HG03378 (cell line): ENCODE measurements at regions not wholly inside any gene's neighbourhood (a gene's known extent, or its start where the extent isn't known, plus 50 kb on each side); places are given as distances from the start of the nearest gene placed in this dataset.
"Not testable (repeated sequence)": the region's sequence is repeated elsewhere in the genome, so short reads cannot be mapped to it uniquely, and the experiment has no call there.

Experiments
- ATAC-seq: cut with Tn5 transposase; IDR thresholded peaks from one replicate; pipeline ENCODE4 v1.9.1; 2021; ENCODE audit warnings: mild to moderate bottlenecking, moderate library complexity; ENCODE audit not compliant: unreplicated experiment

- ATAC-seq: no peak
Observed at GRCh38 chr11:106480581-106481190, 403.2 kb downstream of the AASDHPPT start.

- no peak for ATAC-seq
Observed at GRCh38 chr11:106482917-106483785, 405.7 kb downstream of the AASDHPPT start.

DNA sequence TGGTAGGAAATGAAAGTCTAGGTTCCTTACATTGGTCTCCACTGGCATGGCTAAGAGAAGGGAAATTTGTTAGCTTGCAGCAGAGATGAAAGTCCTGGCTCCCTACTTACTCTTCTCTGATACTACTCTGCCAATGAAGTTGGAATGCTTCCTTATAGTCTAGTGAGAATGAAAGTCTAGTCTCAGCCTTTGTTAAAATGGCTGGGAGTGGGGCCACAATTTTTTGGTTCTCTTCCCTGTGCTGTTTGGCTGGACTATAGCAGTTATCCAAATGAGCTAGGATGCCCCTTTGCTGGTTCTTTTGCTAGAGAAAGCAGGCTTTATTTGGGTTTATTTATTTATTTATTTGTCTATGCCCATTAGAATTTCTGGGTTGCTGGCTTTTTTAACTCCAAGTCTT, 414.3 kb downstream of the AASDHPPT start:
- ATAC-seq: no peak

DNA sequence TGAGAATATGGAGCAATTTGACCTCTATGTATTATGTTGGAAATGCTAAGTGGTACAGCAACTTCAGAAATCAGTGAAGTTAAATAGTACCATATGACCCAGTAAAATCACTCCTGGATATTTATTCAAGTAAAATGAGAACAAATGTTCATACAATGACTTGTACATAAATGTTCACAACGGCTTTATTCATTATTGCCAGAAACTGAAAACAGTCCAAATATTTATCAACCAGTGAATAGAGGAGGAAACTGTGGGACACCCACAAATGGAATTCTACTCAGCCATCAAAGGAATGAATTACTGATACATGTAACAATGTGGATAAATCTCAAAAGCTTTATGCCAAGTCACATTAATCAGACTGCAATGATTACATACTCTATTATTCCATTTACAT, 416.3 kb downstream of the AASDHPPT start:
- ATAC-seq: no peak

DNA sequence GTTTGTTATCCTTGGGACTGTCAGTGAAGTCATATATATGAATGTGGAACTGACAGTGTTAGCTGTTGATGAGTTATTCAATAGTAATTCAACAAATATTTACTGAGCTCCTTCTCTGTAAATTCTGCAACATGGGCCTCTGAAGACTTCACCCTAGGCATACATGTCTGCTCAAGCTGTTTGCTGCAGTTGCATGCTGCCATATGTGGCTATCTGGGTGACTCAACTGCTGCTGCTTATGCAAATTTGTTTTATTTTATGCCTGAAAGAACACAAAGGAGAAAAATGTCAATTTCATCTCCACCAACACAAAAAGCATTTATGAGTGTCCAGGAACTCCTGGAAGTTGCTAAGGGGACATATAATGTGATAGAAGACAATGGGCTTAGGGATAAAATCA, 417.6 kb downstream of the AASDHPPT start:
- no peak for ATAC-seq

- ATAC-seq: no peak
Observed at GRCh38 chr11:106496677-106497076, 419.2 kb downstream of the AASDHPPT start.

DNA sequence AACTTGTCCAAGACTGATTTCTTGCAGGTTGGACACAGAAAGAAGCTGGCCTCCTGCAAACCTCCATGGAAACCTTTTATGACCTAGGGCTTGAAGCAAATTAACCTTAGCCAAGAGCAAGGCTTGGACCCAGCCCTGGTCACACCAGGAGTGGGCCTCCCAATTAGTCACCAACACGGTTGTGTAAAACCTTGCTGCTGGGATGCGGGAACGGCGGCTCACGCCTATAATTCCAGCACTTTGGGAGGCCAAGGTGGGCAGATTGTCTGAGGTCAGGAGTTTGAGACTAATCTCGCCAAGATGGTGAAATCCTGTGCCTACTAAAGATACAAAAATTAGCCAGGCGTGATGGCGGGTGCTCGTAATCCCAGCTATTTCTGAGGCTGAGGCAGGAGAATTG, 419.9 kb downstream of the AASDHPPT start:
- ATAC-seq: no peak

DNA sequence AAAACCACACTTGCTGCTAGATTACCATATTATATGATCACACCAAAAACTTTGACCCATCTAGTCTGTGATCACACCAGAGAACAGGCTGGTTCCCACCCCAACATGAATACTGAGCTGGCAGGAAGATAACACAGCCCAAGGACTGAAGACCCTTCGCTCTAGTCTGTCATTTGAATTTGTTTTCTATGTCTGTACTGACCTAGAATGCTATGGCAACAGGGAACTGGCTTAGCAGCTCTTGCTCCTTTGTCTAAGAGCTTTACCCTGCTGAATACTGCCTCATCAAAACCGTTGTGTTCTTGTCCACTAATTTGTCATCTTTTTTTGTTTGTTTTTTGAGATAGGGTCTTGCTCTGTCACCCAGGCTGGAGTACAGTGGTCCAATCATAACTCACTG, 420.4 kb downstream of the AASDHPPT start:
- no peak for ATAC-seq

- no peak for ATAC-seq
Observed at GRCh38 chr11:106503901-106504300, 426.4 kb downstream of the AASDHPPT start.

DNA sequence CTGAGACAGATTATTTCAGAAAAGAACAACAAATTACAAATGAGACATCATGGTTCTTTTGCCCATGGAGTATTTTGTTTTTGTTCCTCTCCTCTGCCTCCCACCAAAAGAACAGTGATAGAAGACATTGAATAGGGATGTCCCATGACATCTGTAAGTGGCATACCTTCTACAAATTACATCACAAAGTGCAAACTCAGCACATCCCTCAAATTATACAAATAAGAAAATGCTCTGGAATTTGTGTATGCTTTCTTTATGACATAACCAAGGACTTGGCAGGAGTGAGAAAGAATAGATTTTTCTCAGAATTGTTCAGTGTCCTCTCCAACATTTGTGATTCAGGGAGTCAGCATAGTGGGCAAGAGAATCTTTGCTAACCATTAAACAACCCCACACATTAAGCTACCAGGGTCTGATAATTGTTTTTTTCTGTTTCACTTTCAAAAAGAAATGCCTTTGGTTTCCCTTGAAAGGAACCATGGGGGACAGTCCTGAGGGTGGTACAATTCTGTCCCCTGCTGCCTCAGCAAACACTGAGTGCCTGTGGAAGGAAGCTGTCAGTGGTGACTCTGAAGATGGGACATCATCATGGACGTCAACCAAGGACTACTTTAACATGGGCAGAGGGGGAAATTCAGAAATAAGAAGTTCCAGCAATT, 430.3 kb downstream of the AASDHPPT start:
- ATAC-seq: no peak

GRCh38 chr11:106514706-106515105, 437.2 kb downstream of the AASDHPPT start:
- no peak for ATAC-seq

GRCh38 chr11:106517426-106517825, 440.0 kb downstream of the AASDHPPT start:
- ATAC-seq: no peak

DNA sequence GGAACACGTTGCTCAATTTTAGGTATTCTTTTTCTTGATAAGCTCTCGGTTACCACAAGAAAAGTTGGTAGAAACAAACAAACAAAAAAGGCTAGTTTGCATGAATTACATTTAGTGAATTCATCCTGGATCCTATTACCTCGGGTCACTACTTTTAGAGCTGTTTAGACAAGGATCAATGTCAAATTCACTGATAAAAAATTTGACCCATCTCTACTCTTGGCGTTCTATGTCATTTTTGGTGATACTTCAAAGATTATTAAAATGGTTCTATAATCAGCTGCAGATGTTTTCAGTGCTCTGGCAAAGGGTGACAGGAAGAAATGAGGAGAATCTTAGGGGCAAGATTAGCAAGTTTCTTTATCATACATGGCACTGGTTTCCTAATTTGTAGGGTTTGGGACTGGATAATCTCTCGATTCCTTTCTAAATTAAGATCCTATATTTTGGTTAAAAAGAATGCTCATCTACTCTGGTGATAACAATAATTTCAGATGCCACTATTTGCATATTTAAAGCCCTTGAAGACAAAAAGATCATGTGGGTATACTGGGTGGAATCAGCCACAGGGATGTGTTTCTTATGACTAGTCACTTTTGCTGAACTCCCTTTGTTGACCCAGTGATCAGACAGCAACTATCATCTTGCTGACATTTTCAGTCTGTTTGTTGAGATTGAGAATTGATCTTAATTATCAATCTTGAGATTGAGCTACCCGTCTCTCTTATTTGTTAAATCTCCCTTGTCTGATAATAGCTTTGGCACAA, 442.9 kb downstream of the AASDHPPT start:
- ATAC-seq: no peak

DNA sequence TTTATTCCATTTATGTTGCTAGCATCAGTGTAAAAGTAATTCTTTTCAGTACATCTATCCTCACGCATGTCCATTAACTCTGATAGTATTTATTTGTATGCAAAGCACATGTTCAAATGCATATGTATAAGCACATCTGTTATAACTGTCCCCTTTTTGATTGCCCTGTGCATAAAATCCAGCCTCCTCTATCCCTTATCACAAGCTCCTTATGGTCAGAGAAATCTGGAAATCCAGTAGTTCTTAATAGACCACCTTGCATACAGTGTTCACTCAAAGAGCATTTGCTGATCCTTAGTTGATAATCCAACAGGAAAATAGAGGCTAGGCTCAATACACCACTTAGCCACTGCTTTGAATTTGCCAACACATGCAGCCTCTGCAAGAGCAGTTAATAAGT, 443.5 kb downstream of the AASDHPPT start:
- no peak for ATAC-seq

DNA sequence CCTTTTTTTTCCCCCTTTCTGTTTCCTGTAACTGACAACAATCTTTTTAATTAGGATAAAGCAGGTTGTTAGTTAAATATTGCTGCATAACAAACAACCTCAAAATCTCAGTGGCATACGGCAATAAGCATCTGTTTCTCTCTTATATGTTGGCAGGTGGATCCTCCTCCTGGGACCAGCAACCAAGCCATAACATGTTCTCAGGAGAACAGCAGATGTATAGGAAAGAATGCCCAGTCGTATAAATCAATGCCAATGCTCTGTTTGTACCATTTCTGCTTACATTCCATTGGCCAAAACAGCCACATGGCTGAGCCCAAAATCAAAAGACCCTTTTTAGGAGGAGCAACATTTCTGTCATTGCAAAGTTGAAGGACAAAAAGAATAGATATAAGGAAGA, 445.7 kb downstream of the AASDHPPT start:
- ATAC-seq: no peak

GRCh38 chr11:106523921-106524320, 446.5 kb downstream of the AASDHPPT start:
- no peak for ATAC-seq

GRCh38 chr11:106524436-106524835, 447.0 kb downstream of the AASDHPPT start:
- no peak for ATAC-seq

- ATAC-seq: not testable (repeated sequence)
Observed at GRCh38 chr11:106531648-106532047, 454.2 kb downstream of the AASDHPPT start.

- no peak for ATAC-seq
Observed at GRCh38 chr11:106533046-106533445, 455.6 kb downstream of the AASDHPPT start.

GRCh38 chr11:106540001-106540400, 462.5 kb downstream of the AASDHPPT start:
- no peak for ATAC-seq

GRCh38 chr11:106548406-106548805, 469.9 kb downstream of the GUCY1A2 start:
- no peak for ATAC-seq
